ENCODE measurements at regions not wholly inside any gene's neighbourhood (a gene's known extent, or its start where the extent isn't known, plus 50 kb on each side); places are given as distances from the start of the nearest gene placed in this dataset.
"Not testable (repeated sequence)": the region's sequence is repeated elsewhere in the genome, so short reads cannot be mapped to it uniquely, and the experiment has no call there.

GRCh38 chr16:60936189-60936588 lies 1100.0 kb downstream of the CDH8 start:
- not testable (repeated sequence) for H3K4me1 ChIP-seq (replicated peaks); H3K4me3 ChIP-seq; H3K27me3 ChIP-seq (replicated peaks); H3K9me3 ChIP-seq (replicated peaks); DNase-seq (ENCODE audit: low read depth in 1 of 2, low spot score in 2 of 2); H3K36me3 ChIP-seq; H3K27ac ChIP-seq

- Histone ChIP-seq H3K27ac (no peak overlapping the region), H3K4me1 (replicated peaks) (no peaks in the 10 kb centered on the region), H3K36me3 (no peaks in the 10 kb centered on the region), H3K27me3 (replicated peaks) (no peaks in the 10 kb centered on the region), H3K4me3 (no peak overlapping the region), H3K9me3 (replicated peaks) (peaks cover 5% of the 10 kb centered on the region; the same call in 1 of the 2 replicates)
- no peak for DNase-seq (ENCODE audit: low read depth in 1 of 2, low spot score in 2 of 2)
Measured at GRCh38 chr16:60932600-60932999, 1103.6 kb downstream of the CDH8 start.

- Histone ChIP-seq H3K27ac (no peak overlapping the region), H3K9me3 (replicated peaks) (peaks cover 5% of the 10 kb centered on the region; the same call in 1 of the 2 replicates), H3K4me3 (no peak overlapping the region), H3K4me1 (replicated peaks) (no peaks in the 10 kb centered on the region), H3K36me3 (no peaks in the 10 kb centered on the region), H3K27me3 (replicated peaks) (no peaks in the 10 kb centered on the region)
- no peak for DNase-seq (ENCODE audit: low read depth in 1 of 2, low spot score in 2 of 2)
Measured at GRCh38 chr16:60930291-60930690, 1105.9 kb downstream of the CDH8 start.

- no peak for DNase-seq (ENCODE audit: low read depth in 1 of 2, low spot score in 2 of 2)
- Histone ChIP-seq H3K4me3 (no peak overlapping the region), H3K36me3 (no peaks in the 10 kb centered on the region), H3K9me3 (replicated peaks) (peaks cover under 1% of the 10 kb centered on the region; the same call in 1 of the 2 replicates), H3K27me3 (replicated peaks) (no peaks in the 10 kb centered on the region), H3K4me1 (replicated peaks) (no peaks in the 10 kb centered on the region), H3K27ac (no peak overlapping the region)
Measured at GRCh38 chr16:60922920-60923319, 1113.3 kb downstream of the CDH8 start.

- Histone ChIP-seq H3K4me3 (no peak overlapping the region), H3K27me3 (replicated peaks) (no peaks in the 10 kb centered on the region), H3K36me3 (no peaks in the 10 kb centered on the region), H3K27ac (no peak overlapping the region), H3K9me3 (replicated peaks) (peaks cover 1% of the 10 kb centered on the region; the same call in 1 of the 2 replicates), H3K4me1 (replicated peaks) (no peaks in the 10 kb centered on the region)
- DNase-seq (ENCODE audit: low read depth in 1 of 2, low spot score in 2 of 2): no peak
Measured at GRCh38 chr16:60914334-60914733, 1121.9 kb downstream of the CDH8 start.

- H3K27me3 ChIP-seq (replicated peaks): no peaks in the 10 kb centered on the region
- H3K4me1 ChIP-seq (replicated peaks): no peaks in the 10 kb centered on the region
- H3K9me3 ChIP-seq (replicated peaks): peaks cover 4% of the 10 kb centered on the region; the same call in 1 of the 2 replicates
- DNase-seq (ENCODE audit: low read depth in 1 of 2, low spot score in 2 of 2): no peak
- no peak overlapping the region for H3K4me3 ChIP-seq
- no peak overlapping the region for H3K27ac ChIP-seq
- no peaks in the 10 kb centered on the region for H3K36me3 ChIP-seq
Measured at GRCh38 chr16:60907645-60908044, 1128.6 kb downstream of the CDH8 start.

GRCh38 chr16:60905811-60906210 lies 1130.4 kb downstream of the CDH8 start:
- Histone ChIP-seq H3K4me1 (replicated peaks) (no peaks in the 10 kb centered on the region), H3K36me3 (no peaks in the 10 kb centered on the region), H3K27me3 (replicated peaks) (no peaks in the 10 kb centered on the region), H3K4me3 (no peak overlapping the region), H3K27ac (no peak overlapping the region), H3K9me3 (replicated peaks) (peaks cover 4% of the 10 kb centered on the region; the same call in 1 of the 2 replicates)
- DNase-seq (ENCODE audit: low read depth in 1 of 2, low spot score in 2 of 2): no peak

GRCh38 chr16:60902114-60902513 lies 1134.1 kb downstream of the CDH8 start:
- no peak for DNase-seq (ENCODE audit: low read depth in 1 of 2, low spot score in 2 of 2)
- no peaks in the 10 kb centered on the region for H3K36me3 ChIP-seq
- H3K4me1 ChIP-seq (replicated peaks): no peaks in the 10 kb centered on the region
- H3K27me3 ChIP-seq (replicated peaks): no peaks in the 10 kb centered on the region
- no peak overlapping the region for H3K27ac ChIP-seq
- H3K4me3 ChIP-seq: no peak overlapping the region
- H3K9me3 ChIP-seq (replicated peaks): no peaks in the 10 kb centered on the region; the same call in 1 of the 2 replicates

- no peaks in the 10 kb centered on the region for H3K4me1 ChIP-seq (replicated peaks)
- H3K27ac ChIP-seq: no peak overlapping the region
- H3K4me3 ChIP-seq: no peak overlapping the region
- no peaks in the 10 kb centered on the region for H3K36me3 ChIP-seq
- no peaks in the 10 kb centered on the region for H3K9me3 ChIP-seq (replicated peaks)
- H3K27me3 ChIP-seq (replicated peaks): no peaks in the 10 kb centered on the region
- DNase-seq (ENCODE audit: low read depth in 1 of 2, low spot score in 2 of 2): no peak
Measured at GRCh38 chr16:60882816-60883215, 1153.4 kb downstream of the CDH8 start.

- H3K36me3 ChIP-seq: no peaks in the 10 kb centered on the region
- H3K27me3 ChIP-seq (replicated peaks): no peaks in the 10 kb centered on the region
- no peak for DNase-seq (ENCODE audit: low read depth in 1 of 2, low spot score in 2 of 2)
- H3K4me1 ChIP-seq (replicated peaks): no peaks in the 10 kb centered on the region
- no peak overlapping the region for H3K4me3 ChIP-seq
- no peak overlapping the region for H3K27ac ChIP-seq
- no peaks in the 10 kb centered on the region; the same call in 1 of the 2 replicates for H3K9me3 ChIP-seq (replicated peaks)
Measured at GRCh38 chr16:60852635-60853034, 1183.6 kb downstream of the CDH8 start.

- H3K27me3 ChIP-seq (replicated peaks): no peaks in the 10 kb centered on the region
- H3K9me3 ChIP-seq (replicated peaks): no peaks in the 10 kb centered on the region
- H3K4me1 ChIP-seq (replicated peaks): no peaks in the 10 kb centered on the region
- H3K36me3 ChIP-seq: no peaks in the 10 kb centered on the region
- no peak for DNase-seq (ENCODE audit: low read depth in 1 of 2, low spot score in 2 of 2)
- H3K27ac ChIP-seq: no peak overlapping the region
- no peak overlapping the region for H3K4me3 ChIP-seq
Measured at GRCh38 chr16:60821661-60822060, 1214.6 kb downstream of the CDH8 start.

GRCh38 chr16:60820361-60820760 lies 1215.9 kb downstream of the CDH8 start:
- DNase-seq (ENCODE audit: low read depth in 1 of 2, low spot score in 2 of 2): no peak
- no peaks in the 10 kb centered on the region for H3K9me3 ChIP-seq (replicated peaks)
- H3K36me3 ChIP-seq: no peaks in the 10 kb centered on the region
- no peak overlapping the region for H3K27ac ChIP-seq
- no peak overlapping the region for H3K4me3 ChIP-seq
- no peaks in the 10 kb centered on the region for H3K4me1 ChIP-seq (replicated peaks)
- H3K27me3 ChIP-seq (replicated peaks): no peaks in the 10 kb centered on the region

- DNase-seq (ENCODE audit: low read depth in 1 of 2, low spot score in 2 of 2): no peak
- no peaks in the 10 kb centered on the region for H3K27me3 ChIP-seq (replicated peaks)
- no peak overlapping the region for H3K4me3 ChIP-seq
- no peaks in the 10 kb centered on the region for H3K4me1 ChIP-seq (replicated peaks)
- H3K27ac ChIP-seq: no peak overlapping the region
- H3K36me3 ChIP-seq: no peaks in the 10 kb centered on the region
- no peaks in the 10 kb centered on the region for H3K9me3 ChIP-seq (replicated peaks)
Measured at GRCh38 chr16:60818465-60818864, 1217.8 kb downstream of the CDH8 start.

- H3K4me1 ChIP-seq (replicated peaks): no peaks in the 10 kb centered on the region
- no peaks in the 10 kb centered on the region for H3K36me3 ChIP-seq
- no peak for DNase-seq (ENCODE audit: low read depth in 1 of 2, low spot score in 2 of 2)
- H3K4me3 ChIP-seq: no peak overlapping the region
- no peaks in the 10 kb centered on the region for H3K27me3 ChIP-seq (replicated peaks)
- H3K27ac ChIP-seq: no peak overlapping the region
- H3K9me3 ChIP-seq (replicated peaks): no peaks in the 10 kb centered on the region
Measured at GRCh38 chr16:60816461-60816860, 1219.8 kb downstream of the CDH8 start.

- H3K27ac ChIP-seq: no peak overlapping the region
- DNase-seq (ENCODE audit: low read depth in 1 of 2, low spot score in 2 of 2): no peak
- H3K36me3 ChIP-seq: no peaks in the 10 kb centered on the region
- H3K4me1 ChIP-seq (replicated peaks): no peaks in the 10 kb centered on the region
- H3K4me3 ChIP-seq: no peak overlapping the region
- no peaks in the 10 kb centered on the region for H3K27me3 ChIP-seq (replicated peaks)
- peaks cover 5% of the 10 kb centered on the region; the same call in 1 of the 2 replicates for H3K9me3 ChIP-seq (replicated peaks)
Measured at GRCh38 chr16:60815865-60816264, 1220.4 kb downstream of the CDH8 start.

Data from SJSA1 (cell line).